Activated naive CD4-positive, alpha-beta T cell treated with anti-CD3 and anti-CD28 coated beads, Interleukin-2, amount 50 U/mL, for 24 hours (primary cell): ENCODE measurements at regions not wholly inside any gene's neighbourhood (a gene's known extent, or its start where the extent isn't known, plus 50 kb on each side); places are given as distances from the start of the nearest gene placed in this dataset.

Experiments used
- H3K27ac Mint-ChIP-seq: one replicate; pipeline ENCODE4 v1.8.0; 2021; ENCODE audit warnings: mild to moderate bottlenecking, mixed read lengths
- H3K27me3 Mint-ChIP-seq: one replicate; pipeline ENCODE4 v1.8.0; 2021; ENCODE audit warnings: mixed read lengths
- H3K36me3 Mint-ChIP-seq: one replicate; pipeline ENCODE4 v1.8.0; 2021; ENCODE audit warnings: mixed read lengths
- H3K4me1 Mint-ChIP-seq: one replicate; pipeline ENCODE4 v1.8.0; 2021; ENCODE audit warnings: mixed read lengths
- H3K4me3 Mint-ChIP-seq: one replicate; pipeline ENCODE4 v1.8.0; 2021; ENCODE audit warnings: mild to moderate bottlenecking, mixed read lengths
- H3K9me3 Mint-ChIP-seq: one replicate; pipeline ENCODE4 v1.8.0; 2021; ENCODE audit warnings: mixed read lengths

GRCh38 chr11:103699216-103699615, 337.2 kb upstream of the DDI1 start:
- Mint-ChIP-seq H3K4me3 (no peak overlapping the region), H3K36me3 (no peaks in the 10 kb centered on the region), H3K9me3 (no peaks in the 10 kb centered on the region), H3K4me1 (no peaks in the 10 kb centered on the region), H3K27me3 (peaks cover 1% of the 10 kb centered on the region), H3K27ac (no peak overlapping the region)

- Mint-ChIP-seq H3K27me3 (no peaks in the 10 kb centered on the region), H3K4me1 (no peaks in the 10 kb centered on the region), H3K9me3 (no peaks in the 10 kb centered on the region), H3K36me3 (no peaks in the 10 kb centered on the region), H3K4me3 (no peak overlapping the region), H3K27ac (no peak overlapping the region)
Observed at GRCh38 chr11:103699656-103700055, 336.8 kb upstream of the DDI1 start.

- Mint-ChIP-seq H3K4me1 (no peaks in the 10 kb centered on the region), H3K9me3 (no peaks in the 10 kb centered on the region), H3K27ac (no peak overlapping the region), H3K27me3 (no peaks in the 10 kb centered on the region), H3K4me3 (no peak overlapping the region), H3K36me3 (no peaks in the 10 kb centered on the region)
Observed at GRCh38 chr11:103700622-103701021, 335.8 kb upstream of the DDI1 start.

- Mint-ChIP-seq H3K9me3 (no peaks in the 10 kb centered on the region), H3K27me3 (no peaks in the 10 kb centered on the region), H3K4me1 (no peaks in the 10 kb centered on the region), H3K36me3 (no peaks in the 10 kb centered on the region), H3K27ac (no peak overlapping the region), H3K4me3 (no peak overlapping the region)
Observed at GRCh38 chr11:103703437-103703836, 333.0 kb upstream of the DDI1 start.

- no peaks in the 10 kb centered on the region for H3K36me3 Mint-ChIP-seq
- no peaks in the 10 kb centered on the region for H3K27me3 Mint-ChIP-seq
- no peak overlapping the region for H3K4me3 Mint-ChIP-seq
- no peaks in the 10 kb centered on the region for H3K4me1 Mint-ChIP-seq
- no peak overlapping the region for H3K27ac Mint-ChIP-seq
- H3K9me3 Mint-ChIP-seq, result no peaks in the 10 kb centered on the region
Observed at GRCh38 chr11:103703954-103704353, 332.5 kb upstream of the DDI1 start.

- no peaks in the 10 kb centered on the region for H3K36me3 Mint-ChIP-seq
- H3K27me3 Mint-ChIP-seq, result no peaks in the 10 kb centered on the region
- H3K4me1 Mint-ChIP-seq, result no peaks in the 10 kb centered on the region
- H3K9me3 Mint-ChIP-seq, result no peaks in the 10 kb centered on the region
- no peak overlapping the region for H3K4me3 Mint-ChIP-seq
- H3K27ac Mint-ChIP-seq, result no peak overlapping the region
Observed at GRCh38 chr11:103705642-103706041, 330.8 kb upstream of the DDI1 start.

DNA sequence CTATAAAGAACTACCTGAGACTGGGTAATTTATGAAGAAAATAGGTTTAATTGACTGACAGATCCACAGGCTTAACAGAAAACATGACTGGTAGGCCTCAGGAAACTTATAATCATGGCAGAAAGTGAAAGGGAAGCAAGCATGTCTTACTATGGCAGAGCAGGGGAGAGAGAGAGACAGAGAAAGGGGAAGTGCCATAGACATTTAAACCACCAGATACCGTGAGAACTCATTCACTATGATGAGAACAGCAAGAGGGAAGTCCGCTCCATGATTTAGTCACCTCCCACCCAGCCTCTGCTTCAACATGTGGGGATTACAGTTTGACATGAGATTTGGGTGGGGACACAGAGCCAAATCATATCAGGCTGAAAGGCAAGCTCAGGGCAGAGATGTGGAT, 327.1 kb upstream of the DDI1 start:
- Mint-ChIP-seq H3K4me3 (no peak overlapping the region), H3K4me1 (no peaks in the 10 kb centered on the region), H3K36me3 (no peaks in the 10 kb centered on the region), H3K9me3 (no peaks in the 10 kb centered on the region), H3K27ac (no peak overlapping the region), H3K27me3 (no peaks in the 10 kb centered on the region)

GRCh38 chr11:103714246-103714645, 322.2 kb upstream of the DDI1 start:
- Mint-ChIP-seq H3K27me3 (no peaks in the 10 kb centered on the region), H3K4me1 (no peaks in the 10 kb centered on the region), H3K4me3 (no peak overlapping the region), H3K9me3 (no peaks in the 10 kb centered on the region), H3K36me3 (no peaks in the 10 kb centered on the region), H3K27ac (no peak overlapping the region)

DNA sequence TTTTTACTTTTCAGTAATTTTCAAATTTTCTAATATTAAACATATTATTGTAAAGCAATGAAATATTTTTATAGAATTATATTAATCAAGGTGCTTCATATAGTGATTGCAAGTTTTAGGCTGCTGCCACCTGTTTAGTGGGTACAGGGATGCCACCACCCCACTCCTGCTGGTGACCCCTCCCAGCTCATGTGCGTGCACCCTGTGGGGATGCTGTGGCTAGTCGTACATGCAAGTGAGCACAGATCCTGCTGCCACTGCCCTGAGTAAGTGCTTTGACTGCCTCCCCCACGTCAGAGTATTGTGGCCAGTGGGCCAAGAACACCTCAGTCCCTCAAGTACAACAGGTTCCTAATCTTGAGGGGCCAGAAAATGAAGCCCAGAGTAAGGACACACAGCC, 320.1 kb upstream of the DDI1 start:
- H3K9me3 Mint-ChIP-seq, result no peaks in the 10 kb centered on the region

GRCh38 chr11:103727262-103727661, 309.2 kb upstream of the DDI1 start:
- Mint-ChIP-seq H3K4me3 (no peak overlapping the region), H3K27ac (no peak overlapping the region), H3K36me3 (no peaks in the 10 kb centered on the region), H3K4me1 (no peaks in the 10 kb centered on the region), H3K27me3 (no peaks in the 10 kb centered on the region), H3K9me3 (peaks cover 11% of the 10 kb centered on the region)

More for the DNA sequence above, 320.1 kb upstream of the DDI1 start:
- no peaks in the 10 kb centered on the region for H3K4me1 Mint-ChIP-seq
- H3K27ac Mint-ChIP-seq, result no peak overlapping the region
- no peak overlapping the region for H3K4me3 Mint-ChIP-seq
- no peaks in the 10 kb centered on the region for H3K36me3 Mint-ChIP-seq
- no peaks in the 10 kb centered on the region for H3K27me3 Mint-ChIP-seq

GRCh38 chr11:103729617-103730016, 306.8 kb upstream of the DDI1 start:
- H3K4me1 Mint-ChIP-seq, result no peaks in the 10 kb centered on the region
- H3K36me3 Mint-ChIP-seq, result no peaks in the 10 kb centered on the region
- H3K27ac Mint-ChIP-seq, result no peak overlapping the region
- H3K9me3 Mint-ChIP-seq, result peaks cover 11% of the 10 kb centered on the region
- H3K4me3 Mint-ChIP-seq, result no peak overlapping the region
- no peaks in the 10 kb centered on the region for H3K27me3 Mint-ChIP-seq

- H3K4me3 Mint-ChIP-seq, result no peak overlapping the region
- no peak overlapping the region for H3K27ac Mint-ChIP-seq
- H3K36me3 Mint-ChIP-seq, result no peaks in the 10 kb centered on the region
- peaks cover 8% of the 10 kb centered on the region for H3K9me3 Mint-ChIP-seq
- H3K27me3 Mint-ChIP-seq, result no peaks in the 10 kb centered on the region
- no peaks in the 10 kb centered on the region for H3K4me1 Mint-ChIP-seq
Observed at GRCh38 chr11:103730131-103730940, 306.1 kb upstream of the DDI1 start.

DNA sequence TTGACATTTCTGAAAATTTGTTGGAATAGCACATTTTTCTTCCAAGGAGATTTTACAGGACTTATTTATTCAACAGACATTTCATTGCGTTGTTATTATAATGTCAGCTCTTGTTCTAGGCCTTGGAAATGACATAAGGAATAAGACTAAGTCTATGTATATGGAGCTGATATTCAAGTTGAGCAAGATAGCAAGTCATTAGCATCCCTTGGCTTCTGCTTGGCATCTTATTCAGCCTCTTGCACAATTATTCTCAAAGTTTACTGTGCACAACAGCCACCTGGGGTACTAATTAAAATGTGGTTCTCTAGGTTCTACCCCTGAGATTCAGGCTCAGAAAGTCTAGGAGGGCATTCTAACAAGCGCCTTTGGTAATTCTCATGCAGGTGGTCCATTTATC, 304.8 kb upstream of the DDI1 start:
- H3K4me1 Mint-ChIP-seq, result no peaks in the 10 kb centered on the region
- no peaks in the 10 kb centered on the region for H3K27me3 Mint-ChIP-seq
- no peak overlapping the region for H3K4me3 Mint-ChIP-seq
- peaks cover 10% of the 10 kb centered on the region for H3K9me3 Mint-ChIP-seq
- H3K36me3 Mint-ChIP-seq, result no peaks in the 10 kb centered on the region
- H3K27ac Mint-ChIP-seq, result no peak overlapping the region

GRCh38 chr11:103733889-103734288, 302.6 kb upstream of the DDI1 start:
- H3K27ac Mint-ChIP-seq, result no peak overlapping the region
- H3K36me3 Mint-ChIP-seq, result no peaks in the 10 kb centered on the region
- H3K27me3 Mint-ChIP-seq, result no peaks in the 10 kb centered on the region
- H3K4me3 Mint-ChIP-seq, result no peak overlapping the region
- peaks cover 4% of the 10 kb centered on the region for H3K9me3 Mint-ChIP-seq
- H3K4me1 Mint-ChIP-seq, result no peaks in the 10 kb centered on the region

GRCh38 chr11:103735497-103736032, 300.9 kb upstream of the DDI1 start:
- H3K4me3 Mint-ChIP-seq, result no peak overlapping the region

GRCh38 chr11:103736315-103737036, 300.0 kb upstream of the DDI1 start:
- H3K36me3 Mint-ChIP-seq, result no peaks in the 10 kb centered on the region

More at GRCh38 chr11:103735497-103736032, 300.9 kb upstream of the DDI1 start:
- H3K4me1 Mint-ChIP-seq, result peaks cover 5% of the 10 kb centered on the region
- no peaks in the 10 kb centered on the region for H3K36me3 Mint-ChIP-seq
- no peaks in the 10 kb centered on the region for H3K27me3 Mint-ChIP-seq
- no peak overlapping the region for H3K27ac Mint-ChIP-seq
- peaks cover 4% of the 10 kb centered on the region for H3K9me3 Mint-ChIP-seq

More at GRCh38 chr11:103736315-103737036, 300.0 kb upstream of the DDI1 start:
- no peak overlapping the region for H3K4me3 Mint-ChIP-seq
- no peak overlapping the region for H3K27ac Mint-ChIP-seq
- peaks cover 5% of the 10 kb centered on the region for H3K4me1 Mint-ChIP-seq
- no peaks in the 10 kb centered on the region for H3K27me3 Mint-ChIP-seq
- peaks cover 4% of the 10 kb centered on the region for H3K9me3 Mint-ChIP-seq
